ENCODE measurements at regions not wholly inside any gene's neighbourhood (a gene's known extent, or its start where the extent isn't known, plus 50 kb on each side); places are given as distances from the start of the nearest gene placed in this dataset.

- TF ChIP-seq CTCF (IDR thresholded peaks at IDR 0.05): no peak
- TF ChIP-seq POLR2A (IDR thresholded peaks at IDR 0.05): no peak
Observed at GRCh38 chr11:90635886-90636285, 413.0 kb upstream of the CHORDC1 start.
